ENCODE measurements at regions not wholly inside any gene's neighbourhood (a gene's known extent, or its start where the extent isn't known, plus 50 kb on each side); places are given as distances from the start of the nearest gene placed in this dataset.

- TF ChIP-seq CTCF (IDR thresholded peaks at IDR 0.05; ENCODE audit: borderline replicate concordance, insufficient read depth, low read depth, low read length): no peak
Observed at GRCh38 chr5:108634617-108635288, 112.9 kb upstream of the FER start.

GRCh38 chr5:108634010-108634616, 113.6 kb upstream of the FER start:
- TF ChIP-seq CTCF (IDR thresholded peaks at IDR 0.05; ENCODE audit: borderline replicate concordance, insufficient read depth, low read depth, low read length): no peak
- no peak overlapping the region for H3K4me3 ChIP-seq (ENCODE audit: low read depth, low read length)

More at GRCh38 chr5:108634617-108635288, 112.9 kb upstream of the FER start:
- H3K4me3 ChIP-seq (ENCODE audit: low read depth, low read length): no peak overlapping the region

GRCh38 chr5:108629779-108630528, 117.7 kb upstream of the FER start:
- TF ChIP-seq CTCF (IDR thresholded peaks at IDR 0.05; ENCODE audit: borderline replicate concordance, insufficient read depth, low read depth, low read length): no peak
- H3K4me3 ChIP-seq (ENCODE audit: low read depth, low read length): no peak overlapping the region

- no peak for TF ChIP-seq CTCF (IDR thresholded peaks at IDR 0.05; ENCODE audit: borderline replicate concordance, insufficient read depth, low read depth, low read length)
- no peak overlapping the region for H3K4me3 ChIP-seq (ENCODE audit: low read depth, low read length)
Observed at GRCh38 chr5:108625654-108626053, 122.0 kb upstream of the FER start.

- TF ChIP-seq CTCF (IDR thresholded peaks at IDR 0.05; ENCODE audit: borderline replicate concordance, insufficient read depth, low read depth, low read length): no peak
- no peak overlapping the region for H3K4me3 ChIP-seq (ENCODE audit: low read depth, low read length)
Observed at GRCh38 chr5:108623826-108624225, 123.9 kb upstream of the FER start.

GRCh38 chr5:108620516-108620915, 127.2 kb upstream of the FER start:
- TF ChIP-seq CTCF (IDR thresholded peaks at IDR 0.05; ENCODE audit: borderline replicate concordance, insufficient read depth, low read depth, low read length): no peak

More at GRCh38 chr5:108620516-108620915, 127.2 kb upstream of the FER start:
- no peak overlapping the region for H3K4me3 ChIP-seq (ENCODE audit: low read depth, low read length)

Data from GM12875 (cell line).